Neuronal stem cell (in vitro differentiated cells): ENCODE measurements at regions not wholly inside any gene's neighbourhood (a gene's known extent, or its start where the extent isn't known, plus 50 kb on each side); places are given as distances from the start of the nearest gene placed in this dataset.

Experiments
- DNase-seq: peaks from one replicate; pipeline ENCODE4 v3.0.0-alpha.2; 2013; ENCODE audit warnings: low spot score
- H2AFZ ChIP-seq: one replicate; pipeline ENCODE4 v1.6.1; 2013; ENCODE audit warnings: mild to moderate bottlenecking, low read length, inconsistent platforms
- H2AK5ac ChIP-seq: 2 replicates; pipeline ENCODE4 v1.6.1; 2013; ENCODE audit warnings: low read depth, mild to moderate bottlenecking, inconsistent platforms, low read length, moderate library complexity, mixed read lengths
- H2BK120ac ChIP-seq: 2 replicates; pipeline ENCODE4 v1.6.1; 2013; ENCODE audit warnings: low read depth, mild to moderate bottlenecking, inconsistent platforms, low read length, moderate library complexity, mixed read lengths
- H2BK12ac ChIP-seq: one replicate; pipeline ENCODE4 v1.6.1; 2013; ENCODE audit warnings: low read length, inconsistent platforms
- H2BK15ac ChIP-seq: 2 replicates; pipeline ENCODE4 v1.6.1; 2013; ENCODE audit warnings: mild to moderate bottlenecking, low read length, inconsistent platforms, mixed read lengths
- H2BK5ac ChIP-seq: one replicate; pipeline ENCODE4 v1.6.1; 2013; ENCODE audit warnings: inconsistent platforms, mild to moderate bottlenecking, low read length, moderate library complexity
- H3K14ac ChIP-seq: one replicate; pipeline ENCODE4 v1.6.1; 2013; ENCODE audit warnings: low read length, inconsistent platforms
- H3K18ac ChIP-seq: 2 replicates; pipeline ENCODE4 v1.6.1; 2013; ENCODE audit warnings: low read length, inconsistent platforms
- H3K23ac ChIP-seq: 2 replicates; pipeline ENCODE4 v1.6.1; 2013; ENCODE audit warnings: low read depth, mild to moderate bottlenecking, mixed read lengths, low read length, inconsistent platforms; ENCODE audit not compliant: poor library complexity
- H3K27ac ChIP-seq: replicated peaks from 3 replicates; pipeline ENCODE4 v1.5.1; 2013; ENCODE audit warnings: low read length, inconsistent platforms
- H3K27me3 ChIP-seq, 3 experiments: 2 replicates each; pipeline ENCODE4 v1.6.1; 2013; ENCODE audit warnings: low read length in 3 of 3, mild to moderate bottlenecking in 2 of 3, inconsistent platforms in 1 of 3, low read depth in 1 of 3, mixed read lengths in 1 of 3, moderate library complexity in 1 of 3; ENCODE audit not compliant: control insufficient read depth in 3 of 3, insufficient read depth in 3 of 3
- H3K36me3 ChIP-seq, 2 donors: replicated peaks in 1 of 2; 2 replicates each; pipeline ENCODE4 v1.6.1; 2013; ENCODE audit warnings: low read length in 2 of 2; ENCODE audit not compliant: control insufficient read depth in 2 of 2, insufficient read depth in 2 of 2
- H3K4ac ChIP-seq: 2 replicates; pipeline ENCODE4 v1.6.1; 2013; ENCODE audit warnings: inconsistent platforms, mild to moderate bottlenecking, low read length, moderate library complexity
- H3K4me1 ChIP-seq, 2 donors: 1 replicate in 1 of 2; 2 replicates in 1 of 2; pipeline ENCODE4 v1.6.1; 2013; ENCODE audit warnings: low read length in 2 of 2, low read depth in 1 of 2; ENCODE audit not compliant: control insufficient read depth in 2 of 2, insufficient read depth in 1 of 2
- H3K4me2 ChIP-seq: one replicate; pipeline ENCODE4 v1.6.1; 2013; ENCODE audit warnings: mild to moderate bottlenecking, low read length, inconsistent platforms; ENCODE audit not compliant: insufficient read depth, poor library complexity, severe bottlenecking
- H3K4me3 ChIP-seq, 2 donors: 2 replicates each; pipeline ENCODE4 v1.5.1; 2013; ENCODE audit warnings: low read length in 2 of 2, mild to moderate bottlenecking in 2 of 2, inconsistent platforms in 1 of 2, moderate library complexity in 1 of 2
- H3K79me1 ChIP-seq: one replicate; pipeline ENCODE4 v1.6.1; 2013; ENCODE audit warnings: low read depth, mild to moderate bottlenecking, inconsistent platforms, low read length, moderate library complexity
- H3K9ac ChIP-seq: one replicate; pipeline ENCODE4 v1.6.1; 2013; ENCODE audit warnings: mild to moderate bottlenecking, low read depth, low read length, inconsistent platforms; ENCODE audit not compliant: poor library complexity
- H3K9me3 ChIP-seq, 2 donors: replicated peaks in 1 of 2; 2 replicates each; pipeline versions ENCODE3 to v1.6.1; 2013; ENCODE audit warnings: low read length in 2 of 2, mild to moderate bottlenecking in 2 of 2, inconsistent platforms in 1 of 2, low read depth in 1 of 2, mixed read lengths in 1 of 2, moderate library complexity in 1 of 2; ENCODE audit not compliant: control insufficient read depth in 2 of 2, insufficient read depth in 1 of 2
- H4K8ac ChIP-seq: one replicate; pipeline ENCODE4 v1.6.1; 2013; ENCODE audit warnings: low read depth, mild to moderate bottlenecking, inconsistent platforms, low read length, moderate library complexity
- H4K91ac ChIP-seq: one replicate; pipeline ENCODE4 v1.6.1; 2013; ENCODE audit warnings: low read length, low read depth, mild to moderate bottlenecking, inconsistent platforms; ENCODE audit not compliant: poor library complexity
- WGBS, 2 donors: extraction: QIAGEN DNeasy Blood & Tissue Kit; methylation state at CpG; one replicate each; pipeline ENCODE4 v1.1.7; 2013; ENCODE audit warnings: missing lambda C conversion rate in 2 of 2, mixed read lengths in 1 of 2; ENCODE audit not compliant: insufficient read length in 2 of 2, insufficient replicate concordance in 1 of 2; ENCODE audit errors: extremely low coverage in 2 of 2; 5-methylcytosine and 5-hydroxymethylcytosine counted together

GRCh38 chrX:39709364-39709763 lies 388.4 kb downstream of the BCOR start:
- H3K4ac ChIP-seq: no peak overlapping the region
- no peak overlapping the region for H2AK5ac ChIP-seq
- H3K9ac ChIP-seq: no peak overlapping the region
- no peak overlapping the region for H2BK12ac ChIP-seq
- H3K4me2 ChIP-seq: no peak overlapping the region
- H4K91ac ChIP-seq: no peak overlapping the region
- H3K4me1 ChIP-seq: no peaks in the 10 kb centered on the region
- no CpG with 5 or more reads among the region's 1 CpG for WGBS, 2 donors
- no peaks in the 10 kb centered on the region for H3K36me3 ChIP-seq
- no peak overlapping the region for H2BK5ac ChIP-seq
- no peak overlapping the region for H3K18ac ChIP-seq
- no peak overlapping the region for H3K23ac ChIP-seq
- H2BK15ac ChIP-seq: no peak overlapping the region
- no peak overlapping the region for H3K4me3 ChIP-seq
- H3K9me3 ChIP-seq: no peaks in the 10 kb centered on the region
- H4K8ac ChIP-seq: no peak overlapping the region
- H3K27me3 ChIP-seq: peaks cover 0 to 4% (median 0%) of the 10 kb centered on the region in 3 experiments
- no peak for DNase-seq
- H3K27ac ChIP-seq: no peak overlapping the region
- no peak overlapping the region for H2AFZ ChIP-seq
- no peak overlapping the region for H2BK120ac ChIP-seq
- no peaks in the 10 kb centered on the region for H3K79me1 ChIP-seq
- no peak overlapping the region for H3K14ac ChIP-seq

- no peak overlapping the region for H3K4me3 ChIP-seq
- H3K36me3 ChIP-seq: no peaks in the 10 kb centered on the region
- no peak overlapping the region for H3K18ac ChIP-seq
- peaks cover 0 to 4% (median 0%) of the 10 kb centered on the region in 3 experiments for H3K27me3 ChIP-seq
- no peak overlapping the region for H2BK12ac ChIP-seq
- H4K8ac ChIP-seq: no peak overlapping the region
- no peak overlapping the region for H2BK15ac ChIP-seq
- no peak overlapping the region for H3K4me2 ChIP-seq
- H3K9ac ChIP-seq: no peak overlapping the region
- H3K23ac ChIP-seq: no peak overlapping the region
- DNase-seq: no peak
- no peaks in the 10 kb centered on the region for H3K79me1 ChIP-seq
- H3K9me3 ChIP-seq: no peaks in the 10 kb centered on the region
- H3K27ac ChIP-seq: no peak overlapping the region
- no peak overlapping the region for H2AFZ ChIP-seq
- H2BK120ac ChIP-seq: no peak overlapping the region
- WGBS, 2 donors: no CpG with 5 or more reads among the region's 2 CpGs
- no peak overlapping the region for H4K91ac ChIP-seq
- no peak overlapping the region for H2BK5ac ChIP-seq
- H3K4me1 ChIP-seq: no peaks in the 10 kb centered on the region
- no peak overlapping the region for H3K14ac ChIP-seq
- no peak overlapping the region for H2AK5ac ChIP-seq
- no peak overlapping the region for H3K4ac ChIP-seq
Measured at GRCh38 chrX:39709812-39710211, 387.9 kb downstream of the BCOR start.

GRCh38 chrX:39710776-39711175 lies 387.0 kb downstream of the BCOR start:
- Histone ChIP-seq H3K79me1 (no peaks in the 10 kb centered on the region), H2BK5ac (no peak overlapping the region), H3K14ac (no peak overlapping the region), H3K27ac (no peak overlapping the region), H3K9me3 (no peaks in the 10 kb centered on the region), H2BK12ac (no peak overlapping the region), H4K8ac (no peak overlapping the region), H2AFZ (no peak overlapping the region), H2AK5ac (no peak overlapping the region), H3K4ac (no peak overlapping the region), H3K9ac (no peak overlapping the region), H2BK15ac (no peak overlapping the region), H3K18ac (no peak overlapping the region), H3K4me3 (no peak overlapping the region), H3K23ac (no peak overlapping the region), H3K4me1 (no peaks in the 10 kb centered on the region), H2BK120ac (no peak overlapping the region), H3K4me2 (no peak overlapping the region), H4K91ac (no peak overlapping the region), H3K36me3 (no peaks in the 10 kb centered on the region), H3K27me3 (peaks cover 0 to 6% (median 0%) of the 10 kb centered on the region in 3 experiments)
- WGBS, 2 donors: no CpG with 5 or more reads among the region's 1 CpG
- no peak for DNase-seq

GRCh38 chrX:39714471-39714870 lies 383.3 kb downstream of the BCOR start:
- Histone ChIP-seq H3K14ac (no peak overlapping the region), H3K27me3 (peaks cover 0 to 4% (median 0%) of the 10 kb centered on the region in 3 experiments), H3K4me1 (peaks cover 0 to 5% of the 10 kb centered on the region in 2 donors), H2BK120ac (no peak overlapping the region), H3K23ac (no peak overlapping the region), H4K91ac (no peak overlapping the region), H3K18ac (no peak overlapping the region), H3K9me3 (no peaks in the 10 kb centered on the region), H4K8ac (no peak overlapping the region), H3K4ac (no peak overlapping the region), H3K9ac (no peak overlapping the region), H2BK12ac (no peak overlapping the region), H3K4me3 (no peak overlapping the region), H3K79me1 (no peaks in the 10 kb centered on the region), H2AFZ (no peak overlapping the region), H2BK5ac (no peak overlapping the region), H3K27ac (no peak overlapping the region), H3K36me3 (no peaks in the 10 kb centered on the region), H3K4me2 (no peak overlapping the region), H2BK15ac (no peak overlapping the region), H2AK5ac (no peak overlapping the region)
- WGBS, 2 donors: no CpG with 5 or more reads among the region's 6 CpGs
- DNase-seq: no peak
